GM12892 (cell line): ENCODE measurements at regions not wholly inside any gene's neighbourhood (a gene's known extent, or its start where the extent isn't known, plus 50 kb on each side); places are given as distances from the start of the nearest gene placed in this dataset.

Source experiments
- DNase-seq: peaks from one replicate; pipeline ENCODE4 v3.0.0; 2011; ENCODE audit not compliant: insufficient read length
- FAIRE-seq: peaks from 2 replicates; lab custom pipeline; 2011; peaks lifted over from hg19 to GRCh38; lab: Jason Lieb, UNC
- POLR2A ChIP-seq: IDR thresholded peaks from 2 replicates; pipeline ENCODE4 v1.6.1; 2011; ENCODE audit warnings: low read depth, low read length, control low read depth
- POLR2AphosphoS5 ChIP-seq: IDR thresholded peaks from 2 replicates; pipeline ENCODE4 v1.6.1; 2011; ENCODE audit warnings: low read depth, low read length, control low read depth
- TAF1 ChIP-seq: IDR thresholded peaks from 2 replicates; pipeline ENCODE4 v1.6.1; 2011; ENCODE audit warnings: low read depth, mild to moderate bottlenecking, control low read depth, low read length, borderline replicate concordance

- FAIRE-seq (no peak), DNase-seq (no peak)
- no peak for TF ChIP-seq POLR2A
- no peak for TF ChIP-seq POLR2AphosphoS5
- TF ChIP-seq TAF1 = no peak
These were observed 99.4 kb downstream of the SALL1 start for GRCh38 chr16:51051671-51052070.

DNA sequence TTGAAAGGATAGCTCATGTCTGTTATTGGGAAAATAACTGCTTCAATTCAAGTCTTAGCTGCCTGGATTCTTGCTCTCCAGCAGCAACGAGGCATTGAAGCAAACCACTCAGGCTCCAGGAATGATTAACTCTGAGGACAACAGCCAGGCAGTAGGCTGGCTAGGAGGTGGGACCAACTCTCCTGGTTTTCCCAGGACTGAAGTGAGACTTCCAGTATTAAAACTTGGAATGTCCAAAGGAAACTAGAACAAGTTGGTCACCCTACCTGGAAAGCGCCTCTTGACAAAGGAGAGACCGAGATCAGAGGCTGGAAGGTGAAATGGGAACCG is 100.7 kb downstream of the SALL1 start:
- no peak for DNase-seq
- TF ChIP-seq POLR2A (no peak), TAF1 (no peak), POLR2AphosphoS5 (no peak)
- FAIRE-seq = no peak

GRCh38 chr16:51049678-51050376 is 101.2 kb downstream of the SALL1 start:
- no peak for DNase-seq
- TF ChIP-seq TAF1 (no peak), POLR2AphosphoS5 (no peak), POLR2A (no peak)
- FAIRE-seq = no peak

- no peak for FAIRE-seq
These were observed 101.8 kb downstream of the SALL1 start for GRCh38 chr16:51049276-51049675.

GRCh38 chr16:51048544-51048943 is 102.5 kb downstream of the SALL1 start:
- no peak for FAIRE-seq
- DNase-seq = no peak
- TF ChIP-seq POLR2AphosphoS5 = no peak
- no peak for TF ChIP-seq TAF1
- TF ChIP-seq POLR2A = no peak

More at GRCh38 chr16:51049276-51049675, 101.8 kb downstream of the SALL1 start:
- TF ChIP-seq POLR2AphosphoS5 (no peak), TAF1 (no peak)
- DNase-seq = no peak

GRCh38 chr16:51045794-51046193 is 105.3 kb downstream of the SALL1 start:
- DNase-seq (no peak), FAIRE-seq (no peak)
- TF ChIP-seq POLR2AphosphoS5 (no peak), POLR2A (no peak), TAF1 (no peak)

GRCh38 chr16:51045186-51045585 is 105.9 kb downstream of the SALL1 start:
- TF ChIP-seq TAF1 (no peak), POLR2AphosphoS5 (no peak), POLR2A (no peak)
- FAIRE-seq (no peak), DNase-seq (no peak)

GRCh38 chr16:51041546-51041945 is 109.5 kb downstream of the SALL1 start:
- FAIRE-seq = no peak
- no peak for DNase-seq
- no peak for TF ChIP-seq POLR2A
- TF ChIP-seq TAF1 = no peak
- TF ChIP-seq POLR2AphosphoS5 = no peak

- DNase-seq (no peak), FAIRE-seq (no peak)
- TF ChIP-seq TAF1 (no peak), POLR2AphosphoS5 (no peak), POLR2A (no peak)
These were observed 110.4 kb downstream of the SALL1 start for GRCh38 chr16:51040637-51041036.

- TF ChIP-seq TAF1 (no peak), POLR2AphosphoS5 (no peak), POLR2A (no peak)
- no peak for DNase-seq
- no peak for FAIRE-seq
These were observed 111.3 kb downstream of the SALL1 start for GRCh38 chr16:51039638-51040331.

DNA sequence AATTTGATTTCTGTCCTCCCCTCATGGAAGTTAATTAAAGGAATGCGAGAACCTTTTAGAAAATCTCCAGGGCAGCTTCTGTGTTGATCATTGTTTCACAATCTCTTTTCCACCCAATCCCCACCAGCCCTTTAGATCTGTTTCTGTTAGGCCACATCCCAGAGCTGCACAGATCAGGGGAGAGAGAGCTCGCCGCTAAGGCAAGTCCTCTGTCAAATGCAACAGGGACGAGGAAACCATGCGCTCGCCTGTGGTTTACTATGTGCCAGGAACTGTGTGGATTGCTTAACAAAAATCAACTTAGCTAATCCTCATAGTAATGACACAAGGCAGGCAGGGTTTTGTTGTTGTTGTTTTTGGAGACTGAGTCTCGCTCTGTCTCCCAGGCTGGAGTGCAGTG is 115.4 kb downstream of the SALL1 start:
- FAIRE-seq (no peak), DNase-seq (no peak)
- TF ChIP-seq TAF1 (no peak), POLR2AphosphoS5 (no peak), POLR2A (no peak)

DNA sequence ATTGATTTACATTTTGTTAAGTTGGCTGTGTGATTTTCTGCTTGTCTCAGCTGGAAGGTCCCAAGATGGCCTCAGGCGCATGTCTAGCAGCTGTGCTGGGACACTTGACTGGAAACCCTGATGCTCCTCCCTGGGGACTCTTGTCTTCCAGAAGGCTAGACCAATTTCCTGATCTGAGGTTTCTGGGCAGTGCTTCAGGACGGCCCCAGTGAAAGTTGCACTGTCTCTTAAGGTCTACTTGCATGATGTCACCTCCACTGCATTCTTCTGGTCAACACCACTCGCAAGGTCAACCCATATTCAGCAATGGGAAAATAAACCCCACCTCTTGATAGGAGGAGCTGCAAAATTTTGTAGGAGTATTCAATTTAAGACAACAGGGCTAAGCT is 116.0 kb downstream of the SALL1 start:
- no peak for DNase-seq

More for the DNA sequence above, 116.0 kb downstream of the SALL1 start:
- no peak for FAIRE-seq
- TF ChIP-seq POLR2A (no peak), POLR2AphosphoS5 (no peak), TAF1 (no peak)
